HepG2 (cell line): ENCODE measurements at regions not wholly inside any gene's neighbourhood (a gene's known extent, or its start where the extent isn't known, plus 50 kb on each side); places are given as distances from the start of the nearest gene placed in this dataset.

ENCODE experiments used
- ATAC-seq: fragments of 200-7000 bp; cut with Tn5 transposase; 3 replicates; pipeline ENCODE4 v1.9.1; 2020; ENCODE audit warnings: mild to moderate bottlenecking, moderate library complexity
- BruUV-seq: library from RNA; stranded (reverse); fragments of 400-500 nt; replicated peaks from 2 replicates; lab custom pipeline; 2021; lab: Mats Ljungman, UMichigan
- CTCF ChIA-PET: fragments of 300-600 bp; formaldehyde crosslinking; extraction: SDS; loops from one replicate; lab custom pipeline; 2021; ENCODE audit warnings: low total read pairs, inconsistent platforms, low intra/inter-chr PET ratio; lab: Yijun Ruan, JAX
- POLR2A ChIA-PET: fragments of 350-600 bp; sonication (Branson Sonifier 250); formaldehyde crosslinking; loops from one replicate; lab custom pipeline; 2020; ENCODE audit warnings: antibody characterized with exemption, inconsistent platforms; lab: Yijun Ruan, JAX
- DNase-seq: peaks from one replicate; pipeline ENCODE4 v3.0.0-alpha.2; 2015; ENCODE audit warnings: low spot score
- FAIRE-seq: peaks from 3 replicates; lab custom pipeline; 2011; peaks lifted over from hg19 to GRCh38; lab: Jason Lieb, UNC
- H2AFZ ChIP-seq: one replicate; pipeline ENCODE4 v1.6.1; 2011; ENCODE audit warnings: low read length, inconsistent platforms
- H3K27ac ChIP-seq: fragments of 300-600 bp; 3 replicates; pipeline ENCODE4 v1.8.0; 2011; ENCODE audit warnings: mixed run types, mild to moderate bottlenecking, mixed read lengths, low read length, inconsistent platforms; ENCODE audit not compliant: insufficient read depth; ENCODE audit errors: extremely low read length
- H3K27me3 ChIP-seq, 2 experiments: fragments of 200-600 bp in 1 of 2; 2 replicates in 1 of 2; 3 replicates in 1 of 2; pipeline versions ENCODE4 v1.6.0 to v1.8.0; 2011; ENCODE audit warnings: low read length in 2 of 2, mild to moderate bottlenecking in 2 of 2, moderate library complexity in 2 of 2, inconsistent platforms in 1 of 2; ENCODE audit not compliant: insufficient read depth in 2 of 2, control insufficient read depth in 1 of 2
- H3K36me3 ChIP-seq, 2 experiments: fragments of 200-600 bp in 1 of 2; replicated peaks in 1 of 2; 2 replicates in 1 of 2; 3 replicates in 1 of 2; pipeline versions ENCODE4 v1.5.1 to v1.8.0; 2011; ENCODE audit warnings: low read length in 2 of 2, inconsistent platforms in 1 of 2; ENCODE audit not compliant: insufficient read depth in 2 of 2, control insufficient read depth in 1 of 2
- H3K4me1 ChIP-seq: 2 replicates; pipeline ENCODE4 v1.5.1; 2012; ENCODE audit warnings: low read length, inconsistent platforms; ENCODE audit not compliant: insufficient read depth
- H3K4me2 ChIP-seq: 2 replicates; pipeline ENCODE4 v1.6.0; 2011; ENCODE audit warnings: low read depth, low read length, inconsistent platforms
- H3K4me3 ChIP-seq, 3 experiments: fragments of 200-600 bp in 1 of 3; sonication (generic), shearing (Covaris generic) in 1 of 3; replicated peaks in 1 of 3; 2 replicates each; pipeline ENCODE4 v1.5.1; 2011 to 2016; ENCODE audit warnings: low read length in 3 of 3, inconsistent platforms in 2 of 3, low read depth in 2 of 3, mild to moderate bottlenecking in 2 of 3, control low read depth in 1 of 3, mixed read lengths in 1 of 3; ENCODE audit not compliant: insufficient read depth in 1 of 3
- H3K79me2 ChIP-seq: one replicate; pipeline ENCODE4 v1.6.1; 2011; ENCODE audit warnings: low read length, inconsistent platforms; ENCODE audit not compliant: insufficient read depth
- H3K9ac ChIP-seq: 2 replicates; pipeline ENCODE4 v1.6.0; 2011; ENCODE audit warnings: mild to moderate bottlenecking, low read depth, low read length, inconsistent platforms; ENCODE audit not compliant: insufficient read depth
- H3K9me3 ChIP-seq: 2 replicates; pipeline ENCODE4 v1.5.1; 2012; ENCODE audit warnings: mild to moderate bottlenecking, low read length
- H4K20me1 ChIP-seq: 2 replicates; pipeline ENCODE4 v1.6.0; 2011; ENCODE audit warnings: inconsistent platforms, mild to moderate bottlenecking, low read length, moderate library complexity; ENCODE audit not compliant: insufficient read depth
- FOXC1 ChIP-seq: sonication (generic); formaldehyde crosslinking; IDR thresholded peaks from 2 replicates; pipeline ENCODE4 v1.8.0; 2022; ENCODE audit warnings: mild to moderate bottlenecking, missing genetic modification reagents, borderline replicate concordance
- HDAC2 ChIP-seq: sonication (generic); formaldehyde crosslinking; IDR thresholded peaks from 2 replicates; pipeline ENCODE4 v1.4.0; 2020; ENCODE audit warnings: missing genetic modification reagents
- JDP2 ChIP-seq: sonication (generic); formaldehyde crosslinking; IDR thresholded peaks from 2 replicates; pipeline ENCODE4 v1.8.1; 2022; ENCODE audit warnings: missing genetic modification reagents, borderline replicate concordance
- MIXL1 ChIP-seq: IDR thresholded peaks from 2 replicates; pipeline ENCODE4 v1.6.1; 2016
- MZF1 ChIP-seq: sonication (generic); formaldehyde crosslinking; IDR thresholded peaks from 2 replicates; pipeline ENCODE4 v1.8.1; 2023; ENCODE audit warnings: mild to moderate bottlenecking, missing genetic modification reagents, borderline replicate concordance
- SIX4 ChIP-seq: sonication (generic); formaldehyde crosslinking; IDR thresholded peaks from 2 replicates; pipeline ENCODE4 v1.4.0; 2020; ENCODE audit warnings: missing genetic modification reagents
- TP53 ChIP-seq: sonication (generic); formaldehyde crosslinking; conservative IDR thresholded peaks from 2 replicates; pipeline ENCODE4 v1.4.0; 2020; ENCODE audit warnings: missing genetic modification reagents
- ZBTB33 ChIP-seq: sonication (generic); formaldehyde crosslinking; IDR thresholded peaks from 2 replicates; pipeline ENCODE4 v1.4.0; 2020; ENCODE audit warnings: missing genetic modification reagents
- ZNF3 ChIP-seq: IDR thresholded peaks from 2 replicates; pipeline ENCODE4 v1.7.0; 2017; ENCODE audit warnings: inconsistent platforms
- WGBS: methylation state at CpG from one replicate; pipeline ENCODE4 v1.1.6; 2017; ENCODE audit warnings: low lambda C conversion rate; 5-methylcytosine and 5-hydroxymethylcytosine counted together
- in situ Hi-C: cut with HindIII; loops from 2 replicates; pipeline ENCODE4 v1.10.0; 2017; ENCODE audit warnings: low pct_unique_long_range_greater_than_20kb; ENCODE audit not compliant: extremely low pct_ligation_motif_present
- intact Hi-C: fragments of 100-400 bp; cut with micrococcal nuclease; formaldehyde crosslinking; loops from one replicate; pipeline ENCODE4 v1.10.0; 2022; ENCODE audit not compliant: unreplicated experiment
- TF ChIP-seq, protein P1 (sequence below): sonication (generic); formaldehyde crosslinking; IDR thresholded peaks from 2 replicates; pipeline ENCODE4 v1.5.1; 2020; ENCODE audit warnings: mild to moderate bottlenecking, missing genetic modification reagents, borderline replicate concordance
- TF ChIP-seq, protein P2 (sequence below): sonication (generic); formaldehyde crosslinking; conservative IDR thresholded peaks from 2 replicates; pipeline ENCODE4 v1.8.1; 2023; ENCODE audit warnings: missing genetic modification reagents

GRCh38 chr3:43794776-43795175 lies 104.0 kb downstream of the ABHD5 start:
- TF ChIP-seq, protein P1, sequence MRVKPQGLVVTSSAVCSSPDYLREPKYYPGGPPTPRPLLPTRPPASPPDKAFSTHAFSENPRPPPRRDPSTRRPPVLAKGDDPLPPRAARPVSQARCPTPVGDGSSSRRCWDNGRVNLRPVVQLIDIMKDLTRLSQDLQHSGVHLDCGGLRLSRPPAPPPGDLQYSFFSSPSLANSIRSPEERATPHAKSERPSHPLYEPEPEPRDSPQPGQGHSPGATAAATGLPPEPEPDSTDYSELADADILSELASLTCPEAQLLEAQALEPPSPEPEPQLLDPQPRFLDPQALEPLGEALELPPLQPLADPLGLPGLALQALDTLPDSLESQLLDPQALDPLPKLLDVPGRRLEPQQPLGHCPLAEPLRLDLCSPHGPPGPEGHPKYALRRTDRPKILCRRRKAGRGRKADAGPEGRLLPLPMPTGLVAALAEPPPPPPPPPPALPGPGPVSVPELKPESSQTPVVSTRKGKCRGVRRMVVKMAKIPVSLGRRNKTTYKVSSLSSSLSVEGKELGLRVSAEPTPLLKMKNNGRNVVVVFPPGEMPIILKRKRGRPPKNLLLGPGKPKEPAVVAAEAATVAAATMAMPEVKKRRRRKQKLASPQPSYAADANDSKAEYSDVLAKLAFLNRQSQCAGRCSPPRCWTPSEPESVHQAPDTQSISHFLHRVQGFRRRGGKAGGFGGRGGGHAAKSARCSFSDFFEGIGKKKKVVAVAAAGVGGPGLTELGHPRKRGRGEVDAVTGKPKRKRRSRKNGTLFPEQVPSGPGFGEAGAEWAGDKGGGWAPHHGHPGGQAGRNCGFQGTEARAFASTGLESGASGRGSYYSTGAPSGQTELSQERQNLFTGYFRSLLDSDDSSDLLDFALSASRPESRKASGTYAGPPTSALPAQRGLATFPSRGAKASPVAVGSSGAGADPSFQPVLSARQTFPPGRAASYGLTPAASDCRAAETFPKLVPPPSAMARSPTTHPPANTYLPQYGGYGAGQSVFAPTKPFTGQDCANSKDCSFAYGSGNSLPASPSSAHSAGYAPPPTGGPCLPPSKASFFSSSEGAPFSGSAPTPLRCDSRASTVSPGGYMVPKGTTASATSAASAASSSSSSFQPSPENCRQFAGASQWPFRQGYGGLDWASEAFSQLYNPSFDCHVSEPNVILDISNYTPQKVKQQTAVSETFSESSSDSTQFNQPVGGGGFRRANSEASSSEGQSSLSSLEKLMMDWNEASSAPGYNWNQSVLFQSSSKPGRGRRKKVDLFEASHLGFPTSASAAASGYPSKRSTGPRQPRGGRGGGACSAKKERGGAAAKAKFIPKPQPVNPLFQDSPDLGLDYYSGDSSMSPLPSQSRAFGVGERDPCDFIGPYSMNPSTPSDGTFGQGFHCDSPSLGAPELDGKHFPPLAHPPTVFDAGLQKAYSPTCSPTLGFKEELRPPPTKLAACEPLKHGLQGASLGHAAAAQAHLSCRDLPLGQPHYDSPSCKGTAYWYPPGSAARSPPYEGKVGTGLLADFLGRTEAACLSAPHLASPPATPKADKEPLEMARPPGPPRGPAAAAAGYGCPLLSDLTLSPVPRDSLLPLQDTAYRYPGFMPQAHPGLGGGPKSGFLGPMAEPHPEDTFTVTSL = no peak
- no peak for TF ChIP-seq TP53
- no peak for TF ChIP-seq HDAC2
- Histone ChIP-seq H3K27ac (no peak overlapping the region), H3K4me3 (no peak overlapping the region), H3K27me3 (peaks cover 3 to 31% of the 10 kb centered on the region in 2 experiments; a peak in 3 of 5 replicates), H3K36me3 (no peaks in the 10 kb centered on the region), H3K79me2 (no peaks in the 10 kb centered on the region), H3K9ac (no peak overlapping the region), H3K4me2 (no peak overlapping the region), H3K4me1 (peaks cover 6% of the 10 kb centered on the region; the same call in 1 of the 2 replicates), H2AFZ (no peak overlapping the region), H3K9me3 (no peaks in the 10 kb centered on the region), H4K20me1 (no peaks in the 10 kb centered on the region)
- ChIA-PET POLR2A (no interaction called here), CTCF (no interaction called here)
- FAIRE-seq = no peak
- no CpG with 5 or more reads among the region's 1 CpG for WGBS
- no TSS peak for BruUV-seq
- ATAC-seq = no peak
- no peak for DNase-seq
- in situ Hi-C loops = no loop called here
- intact Hi-C loops = no loop called here

DNA sequence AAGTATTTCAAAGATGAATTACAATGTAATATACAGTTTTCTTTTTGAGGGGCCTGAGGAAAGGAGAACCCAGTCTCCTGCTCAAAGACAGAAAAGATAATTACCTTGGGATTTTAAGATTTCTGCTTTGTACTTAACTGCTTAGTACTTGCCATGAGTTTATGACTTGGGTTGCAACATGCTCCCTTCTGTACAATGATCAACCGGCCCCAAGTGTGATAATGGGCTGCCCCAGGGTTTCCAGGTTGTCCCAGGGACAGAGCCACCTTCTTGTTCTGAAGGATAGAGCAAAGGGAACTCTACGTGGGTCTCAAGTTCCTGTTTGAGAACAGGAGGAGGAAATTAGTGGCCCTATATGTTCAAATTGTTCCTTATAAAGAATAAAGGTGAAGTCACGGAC lies 104.8 kb downstream of the ABHD5 start:
- DNase-seq = no peak
- FAIRE-seq = no peak
- Histone ChIP-seq H3K9ac (no peak overlapping the region), H3K4me3 (no peak overlapping the region), H3K4me1 (peaks cover 2% of the 10 kb centered on the region; the same call in 1 of the 2 replicates), H3K36me3 (no peaks in the 10 kb centered on the region), H3K9me3 (no peaks in the 10 kb centered on the region), H3K4me2 (no peak overlapping the region), H3K79me2 (no peaks in the 10 kb centered on the region), H2AFZ (no peak overlapping the region), H3K27me3 (peaks cover 3 to 29% of the 10 kb centered on the region in 2 experiments; a peak in 3 of 5 replicates), H4K20me1 (no peaks in the 10 kb centered on the region), H3K27ac (no peak overlapping the region)
- no peak for ATAC-seq
- in situ Hi-C loops (no loop called here), intact Hi-C loops (no loop called here)
- CTCF ChIA-PET = no interaction called here
- WGBS = 2% methylated on average over 3 of the region's 3 CpGs
- POLR2A ChIA-PET = no interaction called here
- BruUV-seq = no TSS peak
- no peak for TF ChIP-seq FOXC1
- TF ChIP-seq, protein P2, sequence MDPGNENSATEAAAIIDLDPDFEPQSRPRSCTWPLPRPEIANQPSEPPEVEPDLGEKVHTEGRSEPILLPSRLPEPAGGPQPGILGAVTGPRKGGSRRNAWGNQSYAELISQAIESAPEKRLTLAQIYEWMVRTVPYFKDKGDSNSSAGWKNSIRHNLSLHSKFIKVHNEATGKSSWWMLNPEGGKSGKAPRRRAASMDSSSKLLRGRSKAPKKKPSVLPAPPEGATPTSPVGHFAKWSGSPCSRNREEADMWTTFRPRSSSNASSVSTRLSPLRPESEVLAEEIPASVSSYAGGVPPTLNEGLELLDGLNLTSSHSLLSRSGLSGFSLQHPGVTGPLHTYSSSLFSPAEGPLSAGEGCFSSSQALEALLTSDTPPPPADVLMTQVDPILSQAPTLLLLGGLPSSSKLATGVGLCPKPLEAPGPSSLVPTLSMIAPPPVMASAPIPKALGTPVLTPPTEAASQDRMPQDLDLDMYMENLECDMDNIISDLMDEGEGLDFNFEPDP (CRISPR knock-in tag) = no peak
- no peak for TF ChIP-seq SIX4 (CRISPR knock-in tag)
- no peak for TF ChIP-seq ZBTB33
- no peak for TF ChIP-seq MZF1 (CRISPR knock-in tag)
- TF ChIP-seq MIXL1 (CRISPR knock-in tag) = no peak
- no peak for TF ChIP-seq JDP2 (CRISPR knock-in tag)
- no peak for TF ChIP-seq ZNF3 (CRISPR knock-in tag)
